SK-N-SH treated with all-trans-retinoic acid at 6 μM for 48 hours (cell line): ENCODE measurements at regions not wholly inside any gene's neighbourhood (a gene's known extent, or its start where the extent isn't known, plus 50 kb on each side); places are given as distances from the start of the nearest gene placed in this dataset.

Source experiments
- ATAC-seq: fragments of 200-7000 bp; cut with Tn5 transposase; 3 replicates; pipeline ENCODE4 v1.9.1; 2020; ENCODE audit warnings: mild to moderate bottlenecking, moderate library complexity
- ARNTL ChIP-seq: fragments of 450-650 bp; formaldehyde crosslinking; IDR thresholded peaks from 2 replicates; pipeline ENCODE4 v1.5.0; 2020; ENCODE audit warnings: low read depth, mild to moderate bottlenecking, moderate library complexity, borderline replicate concordance
- BACH2 ChIP-seq: fragments of 250-450 bp; sonication (Bioruptor Pico); IDR thresholded peaks from 2 replicates; pipeline ENCODE4 v1.9.0; 2021; ENCODE audit warnings: mild to moderate bottlenecking, borderline replicate concordance
- CREB5 ChIP-seq: fragments of 250-450 bp; sonication (Bioruptor Pico); IDR thresholded peaks from 2 replicates; pipeline ENCODE4 v1.5.1; 2020; ENCODE audit warnings: low read depth, mild to moderate bottlenecking, moderate library complexity
- CSDC2 ChIP-seq: fragments of 250-450 bp; sonication (Bioruptor Pico); IDR thresholded peaks from 2 replicates; pipeline ENCODE4 v1.5.0; 2020; ENCODE audit warnings: mild to moderate bottlenecking, moderate library complexity
- CSRNP3 ChIP-seq: fragments of 250-450 bp; sonication (Bioruptor Pico); IDR thresholded peaks from 2 replicates; pipeline ENCODE4 v1.5.1; 2021; ENCODE audit warnings: mild to moderate bottlenecking, moderate library complexity
- ESRRG ChIP-seq: fragments of 250-450 bp; sonication (Bioruptor Pico); IDR thresholded peaks from 2 replicates; pipeline ENCODE4 v1.6.1; 2021; ENCODE audit warnings: mild to moderate bottlenecking
- GLIS3 ChIP-seq: fragments of 250-450 bp; sonication (Bioruptor Pico); IDR thresholded peaks from 2 replicates; pipeline ENCODE4 v1.5.0; 2020; ENCODE audit warnings: mild to moderate bottlenecking, moderate library complexity
- OSR1 ChIP-seq: fragments of 250-450 bp; sonication (Bioruptor Pico); IDR thresholded peaks from 2 replicates; pipeline ENCODE4 v1.8.0; 2022; ENCODE audit warnings: moderate library complexity, mild to moderate bottlenecking, inconsistent platforms
- PATZ1 ChIP-seq: fragments of 250-450 bp; sonication (Bioruptor Pico); IDR thresholded peaks from 2 replicates; pipeline ENCODE4 v1.8.0; 2020; ENCODE audit warnings: mild to moderate bottlenecking, moderate library complexity, borderline replicate concordance
- POU6F1 ChIP-seq: fragments of 250-450 bp; sonication (Bioruptor Pico); IDR thresholded peaks from 2 replicates; pipeline ENCODE4 v1.8.0; 2021; ENCODE audit warnings: low read depth, mild to moderate bottlenecking, moderate library complexity, borderline replicate concordance
- RARB ChIP-seq: fragments of 250-450 bp; sonication (Bioruptor Pico); IDR thresholded peaks from 2 replicates; pipeline ENCODE4 v1.8.0; 2021; ENCODE audit warnings: mild to moderate bottlenecking, moderate library complexity
- SNAI2 ChIP-seq: fragments of 250-450 bp; sonication (Bioruptor Pico); IDR thresholded peaks from 2 replicates; pipeline ENCODE4 v1.5.0; 2020; ENCODE audit warnings: mild to moderate bottlenecking, moderate library complexity
- TCF4 ChIP-seq: fragments of 250-450 bp; sonication (Bioruptor Pico); IDR thresholded peaks from 2 replicates; pipeline ENCODE4 v1.8.0; 2021; ENCODE audit warnings: mild to moderate bottlenecking, moderate library complexity, borderline replicate concordance
- TOX ChIP-seq: fragments of 250-450 bp; sonication (Bioruptor Pico); IDR thresholded peaks from 2 replicates; pipeline ENCODE4 v1.8.0; 2021; ENCODE audit warnings: mild to moderate bottlenecking, moderate library complexity, borderline replicate concordance
- TSHZ2 ChIP-seq: fragments of 250-450 bp; sonication (Bioruptor Pico); IDR thresholded peaks from 2 replicates; pipeline ENCODE4 v1.5.0; 2020; ENCODE audit warnings: mild to moderate bottlenecking, moderate library complexity
- ZC3H10 ChIP-seq: fragments of 250-450 bp; sonication (Bioruptor Pico); IDR thresholded peaks from 2 replicates; pipeline ENCODE4 v1.5.1; 2021; ENCODE audit warnings: mild to moderate bottlenecking, moderate library complexity
- ZFP30 ChIP-seq: fragments of 450-650 bp; formaldehyde crosslinking; IDR thresholded peaks from 2 replicates; pipeline ENCODE4 v1.5.0; 2022; ENCODE audit warnings: mild to moderate bottlenecking, moderate library complexity
- ZNF565 ChIP-seq: fragments of 450-650 bp; formaldehyde crosslinking; conservative IDR thresholded peaks from 2 replicates; pipeline ENCODE4 v1.5.0; 2020; ENCODE audit warnings: low read depth, mild to moderate bottlenecking, moderate library complexity
- ZNF70 ChIP-seq: fragments of 450-650 bp; formaldehyde crosslinking; IDR thresholded peaks from 2 replicates; pipeline ENCODE4 v1.5.0; 2020; ENCODE audit warnings: mild to moderate bottlenecking, moderate library complexity
- ZNF8 ChIP-seq: fragments of 450-650 bp; formaldehyde crosslinking; IDR thresholded peaks from 2 replicates; pipeline ENCODE4 v1.5.0; 2020; ENCODE audit warnings: mild to moderate bottlenecking, moderate library complexity

- ATAC-seq: no peak
- TF ChIP-seq ESRRG (CRISPR knock-in tag) (no peak), BACH2 (CRISPR knock-in tag) (no peak), TOX (CRISPR knock-in tag) (no peak), CSDC2 (CRISPR knock-in tag) (no peak), RARB (CRISPR knock-in tag) (no peak), GLIS3 (CRISPR knock-in tag) (no peak), SNAI2 (no peak), ZNF8 (CRISPR knock-in tag) (no peak), ZFP30 (CRISPR knock-in tag) (no peak), ZNF70 (CRISPR knock-in tag) (no peak), POU6F1 (CRISPR knock-in tag) (no peak)
These were observed 149.7 kb upstream of the GGTLC1 start for GRCh38 chr20:24138196-24138857.

GRCh38 chr20:24136659-24137246 lies 148.2 kb upstream of the GGTLC1 start:
- ATAC-seq: no peak

More at GRCh38 chr20:24136659-24137246, 148.2 kb upstream of the GGTLC1 start:
- TF ChIP-seq CREB5 (CRISPR knock-in tag) (no peak), SNAI2 (no peak), ARNTL (CRISPR knock-in tag) (no peak), ESRRG (CRISPR knock-in tag) (no peak), CSRNP3 (no peak), TSHZ2 (CRISPR knock-in tag) (no peak), ZC3H10 (CRISPR knock-in tag) (no peak), CSDC2 (CRISPR knock-in tag) (no peak), POU6F1 (CRISPR knock-in tag) (no peak), TOX (CRISPR knock-in tag) (no peak), ZNF8 (CRISPR knock-in tag) (no peak), ZNF70 (CRISPR knock-in tag) (no peak), ZNF565 (CRISPR knock-in tag) (no peak), PATZ1 (no peak), ZFP30 (CRISPR knock-in tag) (no peak), TCF4 (CRISPR knock-in tag) (no peak), BACH2 (CRISPR knock-in tag) (no peak), RARB (CRISPR knock-in tag) (no peak), OSR1 (CRISPR knock-in tag) (no peak)
- TF ChIP-seq, all 23 proteins: peak for 0
